NCI-H1092 treated with DMSO at 0.1 percent for 48 hours (cell line): ENCODE measurements at regions not wholly inside any gene's neighbourhood (a gene's known extent, or its start where the extent isn't known, plus 50 kb on each side); places are given as distances from the start of the nearest gene placed in this dataset.
A peak's percentile ranks its signal among the peaks of the same experiment; 100 is the strongest.
"Not testable (repeated sequence)": the region's sequence is repeated elsewhere in the genome, so short reads cannot be mapped to it uniquely, and the experiment has no call there.

Experiments
- DNase-seq: peaks from one replicate; lab custom pipeline; 2025; lab: John Stamatoyannopoulos, UW

GRCh38 chr3:115252679-115253078, 105.6 kb upstream of the ZBTB20 start:
- no peak for DNase-seq

GRCh38 chr3:115254492-115255196, 107.6 kb upstream of the ZBTB20 start:
- DNase-seq = no peak

GRCh38 chr3:115255197-115255585, 108.1 kb upstream of the ZBTB20 start:
- DNase-seq = no peak

GRCh38 chr3:115270849-115271248, 123.8 kb upstream of the ZBTB20 start:
- DNase-seq = no peak

GRCh38 chr3:115272036-115272824, 125.1 kb upstream of the ZBTB20 start:
- peak; percentile 39 for DNase-seq

- DNase-seq = no peak
Measured at GRCh38 chr3:115275896-115276295, 128.8 kb upstream of the ZBTB20 start.

GRCh38 chr3:115279939-115280338, 132.9 kb upstream of the ZBTB20 start:
- no peak for DNase-seq

- DNase-seq = no peak
Measured at GRCh38 chr3:115280506-115280905, 133.4 kb upstream of the ZBTB20 start.

- no peak for DNase-seq
Measured at GRCh38 chr3:115281697-115282675, 134.9 kb upstream of the ZBTB20 start.

GRCh38 chr3:115284980-115285379, 137.9 kb upstream of the ZBTB20 start:
- DNase-seq = no peak

GRCh38 chr3:115286529-115287197, 139.6 kb upstream of the ZBTB20 start:
- no peak for DNase-seq

GRCh38 chr3:115287198-115287597, 140.1 kb upstream of the ZBTB20 start:
- no peak for DNase-seq

- no peak for DNase-seq
Measured at GRCh38 chr3:115292131-115292530, 145.0 kb upstream of the ZBTB20 start.

- no peak for DNase-seq
Measured at GRCh38 chr3:115292677-115293165, 145.6 kb upstream of the ZBTB20 start.

GRCh38 chr3:115293321-115293720, 146.2 kb upstream of the ZBTB20 start:
- DNase-seq = no peak

GRCh38 chr3:115301364-115301860, 154.3 kb upstream of the ZBTB20 start:
- no peak for DNase-seq

- DNase-seq = not testable (repeated sequence)
Measured at GRCh38 chr3:115317953-115318352, 170.9 kb upstream of the ZBTB20 start.

- peak; percentile 16 for DNase-seq
Measured at GRCh38 chr3:115321400-115321805, 174.3 kb upstream of the ZBTB20 start.

GRCh38 chr3:115322901-115323300, 175.8 kb upstream of the ZBTB20 start:
- DNase-seq = no peak

- no peak for DNase-seq
Measured at GRCh38 chr3:115323380-115323779, 176.3 kb upstream of the ZBTB20 start.

GRCh38 chr3:115324056-115324455, 177.0 kb upstream of the ZBTB20 start:
- no peak for DNase-seq
